VCaP (cell line): ENCODE measurements at regions not wholly inside any gene's neighbourhood (a gene's known extent, or its start where the extent isn't known, plus 50 kb on each side); places are given as distances from the start of the nearest gene placed in this dataset.

Experiments used
- H3K27ac ChIP-seq: fragments of 450-650 bp; 2 replicates; pipeline ENCODE4 v1.5.1; 2017
- CTCF ChIP-seq: fragments of 450-650 bp; conservative IDR thresholded peaks from 2 replicates; pipeline ENCODE4 v1.5.1; 2017; ENCODE audit warnings: mild to moderate bottlenecking, moderate library complexity

- H3K27ac ChIP-seq, result no peak overlapping the region
- TF ChIP-seq CTCF, result no peak
These were observed 126.5 kb upstream of the ESR1 start for GRCh38 chr6:151680846-151681432.

GRCh38 chr6:151681433-151682059, 125.9 kb upstream of the ESR1 start:
- no peak overlapping the region for H3K27ac ChIP-seq
- TF ChIP-seq CTCF, result no peak

- no peak for TF ChIP-seq CTCF
- H3K27ac ChIP-seq, result no peak overlapping the region
These were observed 125.2 kb upstream of the ESR1 start for GRCh38 chr6:151682251-151682650.

- no peak for TF ChIP-seq CTCF
- 0 out of 2 replicates have a peak overlapping the region, but pooled peaks have one; percentile 25 for H3K27ac ChIP-seq
These were observed 124.6 kb upstream of the ESR1 start for GRCh38 chr6:151682922-151683321.

- H3K27ac ChIP-seq, result 0 out of 2 replicates have a peak overlapping the region, but pooled peaks have one; percentile 25
- TF ChIP-seq CTCF, result no peak
These were observed 124.1 kb upstream of the ESR1 start for GRCh38 chr6:151683381-151683780.

GRCh38 chr6:151689499-151690201, 117.8 kb upstream of the ESR1 start:
- peak overlapping the region; percentile 76 for H3K27ac ChIP-seq
- TF ChIP-seq CTCF, result no peak

GRCh38 chr6:151690303-151690702, 117.2 kb upstream of the ESR1 start:
- TF ChIP-seq CTCF, result peak; percentile 47
- H3K27ac ChIP-seq, result peak overlapping the region; percentile 76
